HUES48 (cell line): ENCODE measurements at regions not wholly inside any gene's neighbourhood (a gene's known extent, or its start where the extent isn't known, plus 50 kb on each side); places are given as distances from the start of the nearest gene placed in this dataset.

Experiments used
- H3K27ac ChIP-seq: one replicate; pipeline ENCODE4 v1.7.0; 2013; ENCODE audit warnings: low read depth, low read length, inconsistent platforms
- H3K27me3 ChIP-seq: 2 replicates; pipeline ENCODE4 v1.6.1; 2013; ENCODE audit warnings: mild to moderate bottlenecking, low read length; ENCODE audit not compliant: control insufficient read depth, insufficient read depth
- H3K36me3 ChIP-seq: 2 replicates; pipeline ENCODE4 v1.6.1; 2013; ENCODE audit warnings: low read length; ENCODE audit not compliant: control insufficient read depth, insufficient read depth
- H3K4me1 ChIP-seq: 2 replicates; pipeline ENCODE4 v1.6.1; 2013; ENCODE audit warnings: mild to moderate bottlenecking, low read length; ENCODE audit not compliant: control insufficient read depth, insufficient read depth
- H3K4me3 ChIP-seq: 2 replicates; pipeline ENCODE4 v1.5.1; 2013; ENCODE audit warnings: mild to moderate bottlenecking, low read depth, low read length
- H3K9ac ChIP-seq: 2 replicates; pipeline ENCODE4 v1.6.1; 2013; ENCODE audit warnings: mild to moderate bottlenecking, low read depth, low read length, moderate library complexity
- H3K9me3 ChIP-seq: 2 replicates; pipeline ENCODE4 v1.6.1; 2013; ENCODE audit warnings: low read length; ENCODE audit not compliant: control insufficient read depth, insufficient read depth

DNA sequence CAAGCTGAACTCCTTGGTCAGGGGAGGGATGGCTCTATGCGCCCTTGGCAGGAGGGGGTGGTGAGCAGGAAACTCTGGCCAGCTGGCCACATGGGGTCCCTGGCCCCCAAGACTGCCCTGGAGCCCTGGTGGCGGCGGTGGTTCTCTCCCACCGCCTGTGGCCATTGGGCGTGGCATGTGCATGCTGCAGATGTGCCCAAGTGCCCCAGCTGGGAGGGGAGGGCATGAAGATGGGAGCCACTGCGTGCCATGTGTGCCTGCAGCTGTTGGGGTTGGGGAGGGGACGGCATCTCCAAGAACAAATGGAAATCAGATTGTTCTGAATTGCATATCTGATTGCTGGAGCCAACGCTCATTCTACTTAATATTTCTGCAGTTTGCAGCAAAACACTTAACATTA, 115.7 kb upstream of the IGF1 start:
- no peak overlapping the region for H3K4me3 ChIP-seq
- H3K9me3 ChIP-seq = no peaks in the 10 kb centered on the region
- no peaks in the 10 kb centered on the region for H3K27me3 ChIP-seq

DNA sequence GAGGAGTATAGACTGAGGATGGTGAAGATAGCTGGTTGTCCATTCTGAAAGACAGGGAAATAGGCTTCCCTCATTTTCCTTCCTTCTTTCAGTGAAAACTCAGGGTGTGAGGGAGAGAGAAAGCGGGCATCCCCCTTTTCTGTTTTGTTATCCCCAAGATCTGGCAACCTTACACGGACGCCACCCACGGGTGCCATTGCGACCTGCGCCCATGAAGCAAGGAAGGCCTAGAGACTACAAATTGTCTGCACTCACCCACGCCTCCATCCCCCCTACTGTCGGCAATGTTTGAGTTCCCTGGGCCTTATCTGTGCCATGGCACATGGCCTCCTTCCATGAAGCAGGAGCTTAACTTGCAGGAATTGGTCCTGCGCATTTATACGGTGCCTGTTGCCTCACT, 115.0 kb upstream of the IGF1 start:
- Histone ChIP-seq H3K9ac (no peak overlapping the region), H3K9me3 (no peaks in the 10 kb centered on the region), H3K36me3 (no peaks in the 10 kb centered on the region), H3K4me1 (no peaks in the 10 kb centered on the region), H3K4me3 (no peak overlapping the region), H3K27ac (no peak overlapping the region), H3K27me3 (no peaks in the 10 kb centered on the region)

More for the DNA sequence above, 115.7 kb upstream of the IGF1 start:
- H3K27ac ChIP-seq = no peak overlapping the region
- H3K4me1 ChIP-seq = no peaks in the 10 kb centered on the region
- no peak overlapping the region for H3K9ac ChIP-seq
- no peaks in the 10 kb centered on the region for H3K36me3 ChIP-seq

DNA sequence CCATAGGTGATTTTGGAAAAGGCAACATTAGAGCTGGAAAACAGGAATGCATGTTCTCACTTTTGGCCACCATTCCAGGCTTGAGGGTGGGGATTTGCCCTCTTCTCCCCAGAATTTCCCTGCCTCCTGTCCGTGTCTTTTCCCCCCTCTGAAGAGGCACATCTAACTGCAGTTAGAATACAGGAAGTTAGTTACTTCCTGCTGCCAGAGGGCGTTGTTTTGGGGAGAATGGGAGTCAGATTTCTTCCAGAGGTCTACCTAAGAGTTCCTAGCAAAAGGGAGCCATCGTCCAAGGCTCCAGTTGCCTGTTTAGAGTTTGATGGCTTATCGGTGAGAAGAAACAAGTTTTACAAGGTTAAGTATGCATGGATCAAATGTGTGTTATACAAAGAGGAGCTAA, 112.8 kb upstream of the IGF1 start:
- H3K36me3 ChIP-seq = no peaks in the 10 kb centered on the region
- H3K9ac ChIP-seq = no peak overlapping the region
- no peaks in the 10 kb centered on the region for H3K27me3 ChIP-seq
- H3K4me3 ChIP-seq = no peak overlapping the region
- H3K9me3 ChIP-seq = no peaks in the 10 kb centered on the region
- no peaks in the 10 kb centered on the region for H3K4me1 ChIP-seq
- H3K27ac ChIP-seq = no peak overlapping the region

DNA sequence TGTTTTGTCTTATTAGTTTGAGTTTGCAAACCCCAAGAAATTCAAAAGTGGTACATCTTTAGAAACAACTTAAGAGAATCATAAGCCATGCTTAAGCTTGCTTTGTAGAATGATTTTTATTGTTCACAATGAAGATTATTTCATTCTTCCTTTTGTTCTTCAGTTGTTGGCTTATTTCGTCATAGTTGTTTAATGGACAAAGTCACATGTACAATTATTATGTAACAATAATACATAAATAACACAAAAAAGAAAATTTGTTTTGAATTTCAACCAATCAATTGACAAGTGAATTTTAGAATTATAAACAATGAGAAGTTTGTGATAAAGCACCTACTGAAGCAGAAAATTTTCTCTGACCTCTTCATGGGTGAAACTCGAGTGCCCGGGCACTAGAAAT, 111.8 kb upstream of the IGF1 start:
- H3K4me1 ChIP-seq = no peaks in the 10 kb centered on the region
- H3K36me3 ChIP-seq = no peaks in the 10 kb centered on the region
- no peaks in the 10 kb centered on the region for H3K27me3 ChIP-seq
- no peak overlapping the region for H3K4me3 ChIP-seq
- H3K9ac ChIP-seq = no peak overlapping the region
- H3K27ac ChIP-seq = no peak overlapping the region
- no peaks in the 10 kb centered on the region for H3K9me3 ChIP-seq

DNA sequence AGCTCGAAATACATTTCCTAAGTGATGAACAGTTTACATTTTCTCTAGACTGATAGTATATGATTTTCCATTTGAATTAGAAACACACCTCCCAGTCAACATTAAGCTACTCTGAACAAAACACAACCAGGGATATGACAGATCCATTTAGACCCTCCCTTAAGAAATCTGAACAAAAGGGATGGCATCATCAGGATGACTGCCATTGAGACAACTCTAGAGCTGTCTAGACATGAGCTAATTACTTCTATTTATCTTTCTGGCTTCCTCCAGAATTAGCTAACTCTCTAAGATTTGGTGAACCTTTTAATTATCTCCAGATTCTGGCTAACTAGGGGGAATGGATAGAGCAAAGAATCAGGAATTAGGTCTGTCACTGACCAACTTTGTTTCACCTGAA, 92.9 kb upstream of the IGF1 start:
- H3K9ac ChIP-seq = no peak overlapping the region
- H3K9me3 ChIP-seq = no peaks in the 10 kb centered on the region
- H3K4me1 ChIP-seq = no peaks in the 10 kb centered on the region
- H3K27me3 ChIP-seq = no peaks in the 10 kb centered on the region
- H3K27ac ChIP-seq = no peak overlapping the region
- H3K36me3 ChIP-seq = no peaks in the 10 kb centered on the region
- H3K4me3 ChIP-seq = no peak overlapping the region

DNA sequence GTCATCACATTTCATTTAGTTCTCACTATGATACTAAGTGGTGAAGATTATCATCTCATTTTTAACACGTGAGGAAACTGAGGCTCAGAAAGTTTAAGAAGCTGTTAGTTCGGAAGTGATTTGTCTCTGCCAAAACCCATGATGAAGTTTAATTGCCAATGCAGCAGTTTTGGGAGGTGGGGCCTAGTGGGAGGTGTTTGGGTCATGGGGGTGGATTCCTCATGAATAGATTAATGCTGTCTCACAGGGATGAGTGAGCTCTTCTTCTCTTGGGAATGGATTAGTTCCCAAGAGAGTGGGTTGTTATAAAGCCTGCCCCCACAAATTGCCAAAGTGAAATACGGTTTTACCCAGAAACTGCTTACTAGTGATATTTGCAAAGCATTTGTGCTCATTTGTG, 91.5 kb upstream of the IGF1 start:
- no peak overlapping the region for H3K27ac ChIP-seq
- no peaks in the 10 kb centered on the region for H3K4me1 ChIP-seq
- H3K9ac ChIP-seq = no peak overlapping the region
- H3K27me3 ChIP-seq = no peaks in the 10 kb centered on the region
- H3K9me3 ChIP-seq = no peaks in the 10 kb centered on the region
- no peaks in the 10 kb centered on the region for H3K36me3 ChIP-seq
- H3K4me3 ChIP-seq = no peak overlapping the region

DNA sequence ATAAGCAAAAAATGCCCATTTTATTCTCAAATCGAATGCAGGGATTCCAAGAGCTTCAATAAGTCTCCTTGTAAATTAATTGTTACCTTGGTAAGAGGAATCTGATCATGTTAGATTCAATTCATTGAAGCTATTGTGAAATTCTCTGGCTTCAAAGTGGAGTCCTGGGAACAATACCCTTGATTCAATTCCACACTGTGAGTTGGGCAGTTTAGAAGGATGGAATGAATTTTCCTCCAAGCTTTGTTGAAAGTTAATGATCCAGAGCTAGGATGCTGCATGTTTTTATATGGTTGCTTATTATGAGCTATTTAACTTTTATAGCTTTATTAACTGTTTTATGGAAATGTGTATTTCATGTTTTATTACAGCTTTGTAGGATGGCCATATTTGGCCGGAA, 89.9 kb upstream of the IGF1 start:
- Histone ChIP-seq H3K36me3 (no peaks in the 10 kb centered on the region), H3K4me1 (no peaks in the 10 kb centered on the region), H3K9ac (no peak overlapping the region), H3K27ac (no peak overlapping the region), H3K9me3 (no peaks in the 10 kb centered on the region; the same call in 1 of the 2 replicates), H3K27me3 (no peaks in the 10 kb centered on the region), H3K4me3 (no peak overlapping the region)

DNA sequence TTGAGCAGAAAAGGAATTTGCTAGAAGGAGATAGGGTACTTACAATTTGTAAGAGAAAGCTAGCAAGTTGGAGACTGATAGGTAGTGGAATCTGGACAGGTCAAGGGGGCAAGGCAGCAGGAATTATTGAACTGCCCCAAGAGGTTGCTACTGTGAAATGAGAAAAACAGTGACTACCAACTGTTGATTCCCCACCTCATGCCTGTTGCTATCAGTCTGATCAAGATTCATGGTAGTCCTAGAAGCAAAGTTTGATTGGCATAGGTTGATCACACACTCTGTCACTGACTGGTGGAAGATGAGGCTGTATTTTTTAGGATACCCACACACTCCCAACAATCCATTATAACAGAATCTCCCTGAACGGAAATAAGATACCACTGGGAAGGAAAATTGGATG, 89.4 kb upstream of the IGF1 start:
- Histone ChIP-seq H3K4me1 (no peaks in the 10 kb centered on the region), H3K27ac (no peak overlapping the region), H3K9ac (no peak overlapping the region), H3K9me3 (no peaks in the 10 kb centered on the region; the same call in 1 of the 2 replicates), H3K36me3 (no peaks in the 10 kb centered on the region), H3K27me3 (no peaks in the 10 kb centered on the region), H3K4me3 (no peak overlapping the region)

DNA sequence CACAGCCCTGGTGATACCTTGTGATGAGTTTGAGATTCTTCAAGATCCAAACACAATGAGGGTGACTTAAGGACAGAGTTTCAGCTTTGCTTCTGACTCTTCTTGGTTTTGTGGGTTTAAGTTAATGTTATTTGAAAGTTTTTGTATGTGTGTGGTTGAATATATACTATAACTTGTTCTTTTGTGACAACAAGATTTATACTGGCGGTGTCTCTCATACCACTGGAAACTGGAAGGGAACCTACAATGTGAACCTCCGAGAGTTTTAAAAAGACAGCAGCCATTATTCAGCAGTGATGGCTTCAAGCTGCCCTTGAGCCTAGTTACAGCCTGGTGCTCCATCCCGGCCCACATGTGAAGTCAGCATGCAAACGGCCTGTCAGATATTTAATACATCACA, 87.9 kb upstream of the IGF1 start:
- no peaks in the 10 kb centered on the region; the same call in 1 of the 2 replicates for H3K9me3 ChIP-seq
- H3K9ac ChIP-seq = no peak overlapping the region
- no peak overlapping the region for H3K27ac ChIP-seq
- H3K4me1 ChIP-seq = peaks cover under 1% of the 10 kb centered on the region; the same call in 1 of the 2 replicates
- no peak overlapping the region for H3K4me3 ChIP-seq
- H3K27me3 ChIP-seq = no peaks in the 10 kb centered on the region
- H3K36me3 ChIP-seq = no peaks in the 10 kb centered on the region

DNA sequence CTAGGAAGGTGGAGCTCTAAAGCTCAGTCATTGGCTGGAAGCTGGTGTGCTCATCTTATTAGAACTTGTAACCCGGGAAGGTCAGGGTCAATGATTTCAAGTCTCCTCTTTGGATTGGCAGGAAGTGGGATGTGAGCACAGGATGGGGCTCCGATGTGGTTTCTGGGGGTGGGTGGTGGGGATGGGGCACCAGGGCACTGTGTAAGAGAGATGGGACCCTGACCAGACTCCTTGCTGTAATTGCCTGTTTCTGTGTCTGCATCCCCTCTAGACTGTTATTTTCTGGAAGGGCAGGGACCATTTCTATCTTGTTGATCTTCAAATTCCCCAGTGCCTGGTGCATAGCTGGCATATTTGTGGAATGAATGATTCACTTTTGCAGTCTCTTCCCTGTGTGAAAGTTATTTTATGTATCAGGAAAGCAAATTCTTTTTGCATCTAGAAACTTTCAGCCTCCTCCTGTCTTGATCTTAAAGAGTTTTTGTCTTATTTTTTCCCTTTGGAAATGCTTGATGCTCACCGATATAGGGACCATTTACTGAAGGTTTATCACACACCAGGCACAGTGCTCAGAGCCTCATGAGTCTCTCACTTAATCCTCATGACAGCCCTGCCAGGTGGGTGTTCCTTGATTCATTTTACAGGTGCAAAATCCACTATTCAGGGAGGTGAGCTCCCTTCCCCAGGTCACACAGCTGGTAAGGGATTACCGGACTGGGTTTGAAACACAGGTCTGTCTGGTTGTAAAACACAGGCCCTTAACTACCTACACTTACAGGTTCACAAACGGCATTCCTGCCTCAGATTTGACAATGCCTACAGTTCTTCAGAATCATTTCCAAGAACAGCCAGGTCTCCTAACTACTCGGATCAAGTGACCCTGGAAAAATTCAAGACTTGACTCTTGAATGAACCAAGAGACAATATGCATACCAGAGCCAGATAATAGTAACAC, 86.9 kb upstream of the IGF1 start:
- H3K27me3 ChIP-seq = no peaks in the 10 kb centered on the region
- no peaks in the 10 kb centered on the region for H3K36me3 ChIP-seq
- no peaks in the 10 kb centered on the region; the same call in 1 of the 2 replicates for H3K9me3 ChIP-seq
- H3K9ac ChIP-seq = no peak overlapping the region
- peaks cover 9% of the 10 kb centered on the region; the same call in 1 of the 2 replicates for H3K4me1 ChIP-seq
- H3K27ac ChIP-seq = no peak overlapping the region
- H3K4me3 ChIP-seq = no peak overlapping the region

DNA sequence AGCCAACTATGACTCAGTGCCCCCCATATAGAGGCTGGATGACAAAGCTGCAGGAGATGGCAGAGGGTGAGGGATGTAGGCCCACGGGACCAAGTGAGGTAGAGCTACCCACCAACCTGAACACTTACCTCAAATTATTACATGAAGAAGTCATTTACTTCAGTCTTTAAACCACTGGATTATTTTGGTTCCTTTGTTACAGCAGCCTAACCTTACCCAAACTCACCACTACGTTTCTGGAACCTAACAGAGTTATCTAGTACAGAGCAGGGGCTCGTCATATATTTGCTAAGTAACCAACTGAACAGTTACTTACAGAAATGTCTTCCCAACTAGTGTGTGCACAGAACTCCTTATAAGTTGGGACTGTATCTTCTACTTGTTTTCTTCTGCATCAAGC, 85.2 kb upstream of the IGF1 start:
- no peaks in the 10 kb centered on the region for H3K36me3 ChIP-seq
- peaks cover 11% of the 10 kb centered on the region; the same call in 1 of the 2 replicates for H3K4me1 ChIP-seq
- no peak overlapping the region for H3K4me3 ChIP-seq

More for the DNA sequence above, 85.2 kb upstream of the IGF1 start:
- H3K9me3 ChIP-seq = no peaks in the 10 kb centered on the region; the same call in 1 of the 2 replicates
- no peak overlapping the region for H3K9ac ChIP-seq
- H3K27me3 ChIP-seq = no peaks in the 10 kb centered on the region
- no peak overlapping the region for H3K27ac ChIP-seq
